Central memory CD4-positive, alpha-beta T cell (primary cell): ENCODE measurements at regions not wholly inside any gene's neighbourhood (a gene's known extent, or its start where the extent isn't known, plus 50 kb on each side); places are given as distances from the start of the nearest gene placed in this dataset.
"Not testable (repeated sequence)": the region's sequence is repeated elsewhere in the genome, so short reads cannot be mapped to it uniquely, and the experiment has no call there.

Source experiments
- DNase-seq: peaks from one replicate; pipeline ENCODE4 v3.0.0; 2022

- no peak for DNase-seq
Observed at GRCh38 chr20:12211361-12211760, 293.7 kb downstream of the BTBD3 start.

GRCh38 chr20:12217382-12217781, 299.7 kb downstream of the BTBD3 start:
- DNase-seq = no peak

- DNase-seq = no peak
Observed at GRCh38 chr20:12219798-12220197, 302.1 kb downstream of the BTBD3 start.

GRCh38 chr20:12223057-12223456, 305.4 kb downstream of the BTBD3 start:
- DNase-seq = no peak

- DNase-seq = no peak
Observed at GRCh38 chr20:12225898-12226297, 308.2 kb downstream of the BTBD3 start.

- no peak for DNase-seq
Observed at GRCh38 chr20:12229891-12230290, 312.2 kb downstream of the BTBD3 start.

GRCh38 chr20:12237772-12238171, 320.1 kb downstream of the BTBD3 start:
- DNase-seq = no peak

GRCh38 chr20:12241065-12241464, 323.4 kb downstream of the BTBD3 start:
- no peak for DNase-seq

GRCh38 chr20:12243327-12243726, 325.6 kb downstream of the BTBD3 start:
- DNase-seq = no peak

GRCh38 chr20:12248481-12248880, 330.8 kb downstream of the BTBD3 start:
- no peak for DNase-seq

- DNase-seq = not testable (repeated sequence)
Observed at GRCh38 chr20:12250661-12251060, 333.0 kb downstream of the BTBD3 start.

GRCh38 chr20:12252793-12253192, 335.1 kb downstream of the BTBD3 start:
- no peak for DNase-seq

- DNase-seq = no peak
Observed at GRCh38 chr20:12255461-12255970, 337.8 kb downstream of the BTBD3 start.

- no peak for DNase-seq
Observed at GRCh38 chr20:12256806-12257205, 339.1 kb downstream of the BTBD3 start.

GRCh38 chr20:12262747-12263146, 345.1 kb downstream of the BTBD3 start:
- no peak for DNase-seq

GRCh38 chr20:12264711-12265110, 347.0 kb downstream of the BTBD3 start:
- no peak for DNase-seq

GRCh38 chr20:12265662-12266061, 348.0 kb downstream of the BTBD3 start:
- no peak for DNase-seq

- DNase-seq = no peak
Observed at GRCh38 chr20:12269579-12269978, 351.9 kb downstream of the BTBD3 start.

- no peak for DNase-seq
Observed at GRCh38 chr20:12270863-12271262, 353.2 kb downstream of the BTBD3 start.

- DNase-seq = no peak
Observed at GRCh38 chr20:12276011-12276673, 358.4 kb downstream of the BTBD3 start.

- no peak for DNase-seq
Observed at GRCh38 chr20:12287575-12287974, 369.9 kb downstream of the BTBD3 start.

- no peak for DNase-seq
Observed at GRCh38 chr20:12289465-12289864, 371.8 kb downstream of the BTBD3 start.

GRCh38 chr20:12291386-12291785, 373.7 kb downstream of the BTBD3 start:
- DNase-seq = no peak

- DNase-seq = no peak
Observed at GRCh38 chr20:12293900-12294299, 376.2 kb downstream of the BTBD3 start.

GRCh38 chr20:12294678-12295077, 377.0 kb downstream of the BTBD3 start:
- no peak for DNase-seq
